ENCODE measurements at regions not wholly inside any gene's neighbourhood (a gene's known extent, or its start where the extent isn't known, plus 50 kb on each side); places are given as distances from the start of the nearest gene placed in this dataset.

- H3K27ac ChIP-seq: no peak overlapping the region
- TF ChIP-seq ZFX (IDR thresholded peaks at IDR 0.05; ENCODE audit: borderline replicate concordance): no peak
- TF ChIP-seq, protein P1, sequence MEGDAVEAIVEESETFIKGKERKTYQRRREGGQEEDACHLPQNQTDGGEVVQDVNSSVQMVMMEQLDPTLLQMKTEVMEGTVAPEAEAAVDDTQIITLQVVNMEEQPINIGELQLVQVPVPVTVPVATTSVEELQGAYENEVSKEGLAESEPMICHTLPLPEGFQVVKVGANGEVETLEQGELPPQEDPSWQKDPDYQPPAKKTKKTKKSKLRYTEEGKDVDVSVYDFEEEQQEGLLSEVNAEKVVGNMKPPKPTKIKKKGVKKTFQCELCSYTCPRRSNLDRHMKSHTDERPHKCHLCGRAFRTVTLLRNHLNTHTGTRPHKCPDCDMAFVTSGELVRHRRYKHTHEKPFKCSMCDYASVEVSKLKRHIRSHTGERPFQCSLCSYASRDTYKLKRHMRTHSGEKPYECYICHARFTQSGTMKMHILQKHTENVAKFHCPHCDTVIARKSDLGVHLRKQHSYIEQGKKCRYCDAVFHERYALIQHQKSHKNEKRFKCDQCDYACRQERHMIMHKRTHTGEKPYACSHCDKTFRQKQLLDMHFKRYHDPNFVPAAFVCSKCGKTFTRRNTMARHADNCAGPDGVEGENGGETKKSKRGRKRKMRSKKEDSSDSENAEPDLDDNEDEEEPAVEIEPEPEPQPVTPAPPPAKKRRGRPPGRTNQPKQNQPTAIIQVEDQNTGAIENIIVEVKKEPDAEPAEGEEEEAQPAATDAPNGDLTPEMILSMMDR (IDR thresholded peaks at IDR 0.05): no peak
Measured at GRCh38 chr1:80384959-80385358, 1378.4 kb upstream of the ADGRL4 start.

GRCh38 chr1:80384083-80384830 is 1377.7 kb upstream of the ADGRL4 start:
- no peak overlapping the region for H3K27ac ChIP-seq
- TF ChIP-seq, protein P1 (IDR thresholded peaks at IDR 0.05): no peak
- TF ChIP-seq ZFX (IDR thresholded peaks at IDR 0.05; ENCODE audit: borderline replicate concordance): no peak

GRCh38 chr1:80375662-80376061 is 1369.1 kb upstream of the ADGRL4 start:
- TF ChIP-seq ZFX (IDR thresholded peaks at IDR 0.05; ENCODE audit: borderline replicate concordance): no peak
- TF ChIP-seq, protein P1 (IDR thresholded peaks at IDR 0.05): no peak
- H3K27ac ChIP-seq: no peak overlapping the region

DNA sequence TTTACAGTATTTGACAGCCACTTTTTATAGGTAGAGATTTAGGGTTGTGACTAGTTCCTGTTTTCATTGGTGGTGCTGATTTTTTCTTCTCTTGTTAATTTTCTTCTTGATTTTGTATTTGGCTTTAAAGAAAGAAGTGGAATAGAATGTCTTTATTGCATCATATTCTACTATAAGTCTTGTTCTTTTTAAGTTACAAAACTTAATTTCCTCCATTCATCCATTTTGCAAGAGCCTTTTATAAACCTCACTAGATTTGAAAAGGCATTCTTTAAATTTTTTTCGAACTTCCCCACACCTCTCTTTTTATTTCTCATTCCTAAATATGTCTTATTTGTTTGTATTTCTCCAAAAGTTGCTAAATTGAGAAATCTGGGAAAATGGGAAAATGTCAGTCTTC is 1368.6 kb upstream of the ADGRL4 start:
- H3K27ac ChIP-seq: no peak overlapping the region
- TF ChIP-seq, protein P1 (IDR thresholded peaks at IDR 0.05): no peak
- TF ChIP-seq ZFX (IDR thresholded peaks at IDR 0.05; ENCODE audit: borderline replicate concordance): no peak

DNA sequence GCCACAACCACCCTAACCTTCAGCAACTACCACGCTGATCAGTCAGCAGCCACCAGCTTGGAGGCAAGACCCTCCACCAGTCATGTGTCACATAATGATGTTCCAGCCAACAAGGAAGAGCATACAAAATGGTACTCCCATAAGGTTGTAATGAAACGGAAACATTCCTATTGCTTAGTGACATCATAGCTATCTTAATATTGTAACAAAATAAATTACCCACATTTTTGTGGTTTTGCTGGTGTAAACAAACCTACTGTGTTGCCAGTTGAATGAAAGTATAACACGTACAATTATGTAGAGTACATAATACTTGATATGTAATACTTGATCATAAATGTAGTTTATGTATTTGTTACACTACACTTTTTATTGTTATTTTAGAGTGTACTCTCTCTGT is 1363.2 kb upstream of the ADGRL4 start:
- no peak overlapping the region for H3K27ac ChIP-seq
- TF ChIP-seq ZFX (IDR thresholded peaks at IDR 0.05; ENCODE audit: borderline replicate concordance): no peak
- TF ChIP-seq, protein P1 (IDR thresholded peaks at IDR 0.05): no peak

- no peak overlapping the region for H3K27ac ChIP-seq
Measured at GRCh38 chr1:80367058-80367457, 1360.5 kb upstream of the ADGRL4 start.

More at GRCh38 chr1:80367058-80367457, 1360.5 kb upstream of the ADGRL4 start:
- TF ChIP-seq ZFX (IDR thresholded peaks at IDR 0.05; ENCODE audit: borderline replicate concordance): no peak
- TF ChIP-seq, protein P1 (IDR thresholded peaks at IDR 0.05): no peak
